HG02642 (cell line): ENCODE measurements at regions not wholly inside any gene's neighbourhood (a gene's known extent, or its start where the extent isn't known, plus 50 kb on each side); places are given as distances from the start of the nearest gene placed in this dataset.
"Not testable (repeated sequence)": the region's sequence is repeated elsewhere in the genome, so short reads cannot be mapped to it uniquely, and the experiment has no call there.

Experiments
- ATAC-seq: cut with Tn5 transposase; IDR thresholded peaks from one replicate; pipeline ENCODE4 v1.9.1; 2021; ENCODE audit warnings: mild to moderate bottlenecking; ENCODE audit not compliant: unreplicated experiment, poor library complexity

GRCh38 chr1:194431121-194431520, 1244.7 kb upstream of the B3GALT2 start:
- no peak for ATAC-seq

- ATAC-seq, result no peak
Measured at GRCh38 chr1:194420706-194421105, 1234.3 kb upstream of the B3GALT2 start.

- ATAC-seq, result no peak
Measured at GRCh38 chr1:194419721-194420120, 1233.3 kb upstream of the B3GALT2 start.

- ATAC-seq, result no peak
Measured at GRCh38 chr1:194410756-194411155, 1224.3 kb upstream of the B3GALT2 start.

- not testable (repeated sequence) for ATAC-seq
Measured at GRCh38 chr1:194407238-194407637, 1220.8 kb upstream of the B3GALT2 start.

- ATAC-seq, result no peak
Measured at GRCh38 chr1:194394676-194395075, 1208.3 kb upstream of the B3GALT2 start.

GRCh38 chr1:194387531-194387930, 1201.1 kb upstream of the B3GALT2 start:
- no peak for ATAC-seq

GRCh38 chr1:194378517-194378916, 1192.1 kb upstream of the B3GALT2 start:
- ATAC-seq, result no peak

GRCh38 chr1:194374649-194375048, 1188.2 kb upstream of the B3GALT2 start:
- no peak for ATAC-seq

GRCh38 chr1:194372266-194372665, 1185.9 kb upstream of the B3GALT2 start:
- no peak for ATAC-seq

GRCh38 chr1:194369622-194370021, 1183.2 kb upstream of the B3GALT2 start:
- ATAC-seq, result no peak

GRCh38 chr1:194369060-194369459, 1182.6 kb upstream of the B3GALT2 start:
- no peak for ATAC-seq

- ATAC-seq, result no peak
Measured at GRCh38 chr1:194367121-194367520, 1180.7 kb upstream of the B3GALT2 start.

- no peak for ATAC-seq
Measured at GRCh38 chr1:194366705-194367104, 1180.3 kb upstream of the B3GALT2 start.

- ATAC-seq, result no peak
Measured at GRCh38 chr1:194362327-194362726, 1175.9 kb upstream of the B3GALT2 start.

GRCh38 chr1:194361374-194362131, 1175.1 kb upstream of the B3GALT2 start:
- ATAC-seq, result no peak

GRCh38 chr1:194358208-194358581, 1171.8 kb upstream of the B3GALT2 start:
- ATAC-seq, result no peak

GRCh38 chr1:194357573-194358207, 1171.3 kb upstream of the B3GALT2 start:
- ATAC-seq, result not testable (repeated sequence)

GRCh38 chr1:194355488-194356106, 1169.2 kb upstream of the B3GALT2 start:
- no peak for ATAC-seq

GRCh38 chr1:194353121-194353520, 1166.7 kb upstream of the B3GALT2 start:
- ATAC-seq, result no peak

GRCh38 chr1:194347200-194347599, 1160.8 kb upstream of the B3GALT2 start:
- no peak for ATAC-seq
